H1 (cell line): ENCODE measurements at regions not wholly inside any gene's neighbourhood (a gene's known extent, or its start where the extent isn't known, plus 50 kb on each side); places are given as distances from the start of the nearest gene placed in this dataset.

ENCODE experiments used
- CTCF ChIA-PET: fragments of 300-600 bp; sonication (Branson Sonifier 250); formaldehyde crosslinking; loops from one replicate; lab custom pipeline; 2021; ENCODE audit not compliant: partially characterized antibody; lab: Charles Lee
- POLR2A ChIA-PET: fragments of 300-600 bp; sonication (Branson Sonifier 250); formaldehyde crosslinking; loops from one replicate; lab custom pipeline; 2021; ENCODE audit warnings: inconsistent platforms; ENCODE audit not compliant: partially characterized antibody; lab: Charles Lee
- DNase-seq, 2 experiments: peaks; one replicate each; pipeline versions ENCODE4 v3.0.0 to v3.0.0-alpha.2; 2010 to 2022; ENCODE audit warnings: low spot score in 2 of 2, low read depth in 1 of 2, mixed read lengths in 1 of 2
- FAIRE-seq: peaks from 2 replicates; lab custom pipeline; 2011; peaks lifted over from hg19 to GRCh38; lab: Jason Lieb, UNC
- H2AFZ ChIP-seq: 2 replicates; pipeline ENCODE4 v1.8.1; 2012; ENCODE audit warnings: low read length, inconsistent platforms
- H2AK5ac ChIP-seq: 2 replicates; pipeline ENCODE4 v1.6.1; 2013; ENCODE audit warnings: low read depth, low read length
- H2BK120ac ChIP-seq: replicated peaks from 2 replicates; pipeline ENCODE3; 2013; ENCODE audit warnings: low read depth, low read length, inconsistent platforms
- H2BK12ac ChIP-seq: 2 replicates; pipeline ENCODE4 v1.6.1; 2013; ENCODE audit warnings: low read depth, low read length
- H2BK15ac ChIP-seq: 2 replicates; pipeline ENCODE4 v1.6.1; 2013; ENCODE audit warnings: low read length
- H2BK20ac ChIP-seq: 2 replicates; pipeline ENCODE4 v1.6.1; 2013; ENCODE audit warnings: low read length
- H2BK5ac ChIP-seq: 2 replicates; pipeline ENCODE4 v1.6.1; 2013; ENCODE audit warnings: low read depth, low read length
- H3K14ac ChIP-seq: 2 replicates; pipeline ENCODE4 v1.6.1; 2013; ENCODE audit warnings: inconsistent platforms; ENCODE audit not compliant: insufficient read length
- H3K18ac ChIP-seq: 2 replicates; pipeline ENCODE4 v1.6.1; 2013; ENCODE audit warnings: low read length; ENCODE audit errors: extremely low read depth
- H3K23ac ChIP-seq: 2 replicates; pipeline ENCODE4 v1.6.1; 2013; ENCODE audit warnings: inconsistent platforms; ENCODE audit not compliant: insufficient read length
- H3K23me2 ChIP-seq: 2 replicates; pipeline ENCODE4 v1.6.1; 2013; ENCODE audit warnings: low read depth, low read length
- H3K27ac ChIP-seq: 2 replicates; pipeline ENCODE4 v1.6.1; 2011; ENCODE audit warnings: low read depth, low read length, inconsistent platforms
- H3K27me3 ChIP-seq, 4 experiments: replicated peaks in 1 of 4; 1 replicate in 1 of 4; 2 replicates in 3 of 4; pipeline versions ENCODE4 v1.6.1 to v1.8.1; 2011 to 2013; ENCODE audit warnings: low read length in 3 of 4, mild to moderate bottlenecking in 3 of 4, inconsistent platforms in 2 of 4, mixed read lengths in 2 of 4, moderate library complexity in 1 of 4; ENCODE audit not compliant: control insufficient read depth in 3 of 4, insufficient read depth in 3 of 4; ENCODE audit errors: extremely low read depth in 1 of 4
- H3K36me3 ChIP-seq, 4 experiments: 2 replicates each; pipeline versions ENCODE4 v1.6.1 to v1.8.1; 2011 to 2013; ENCODE audit warnings: mild to moderate bottlenecking in 4 of 4, low read length in 3 of 4, moderate library complexity in 2 of 4, control low read depth in 1 of 4, inconsistent platforms in 1 of 4; ENCODE audit not compliant: insufficient read depth in 4 of 4, control insufficient read depth in 2 of 4
- H3K4ac ChIP-seq: replicated peaks from 2 replicates; pipeline ENCODE3; 2013; ENCODE audit warnings: low read length, low read depth, mixed read lengths, inconsistent platforms; ENCODE audit not compliant: insufficient read length
- H3K4me1 ChIP-seq, 4 experiments: replicated peaks in 1 of 4; 1 replicate in 1 of 4; 2 replicates in 3 of 4; pipeline versions ENCODE4 v1.6.1 to v1.8.1; 2011 to 2013; ENCODE audit warnings: low read length in 3 of 4, inconsistent platforms in 2 of 4, mixed read lengths in 1 of 4; ENCODE audit not compliant: insufficient read depth in 4 of 4, control insufficient read depth in 3 of 4
- H3K4me2 ChIP-seq, 2 experiments: 2 replicates each; pipeline versions ENCODE4 v1.6.1 to v1.8.1; 2011 to 2013; ENCODE audit warnings: low read depth in 2 of 2, low read length in 2 of 2, control low read depth in 1 of 2, inconsistent platforms in 1 of 2, mild to moderate bottlenecking in 1 of 2; ENCODE audit not compliant: insufficient read depth in 1 of 2
- H3K4me3 ChIP-seq, 4 experiments: fragments of 200-600, 300-600 bp in 1 of 4; sonication (generic), shearing (Covaris generic), sonication (Bioruptor Twin) in 1 of 4; 2 replicates each; pipeline versions ENCODE4 v1.5.1 to v1.8.1; 2011 to 2016; ENCODE audit warnings: low read length in 4 of 4, low read depth in 3 of 4, control low read depth in 2 of 4, inconsistent platforms in 2 of 4, mild to moderate bottlenecking in 2 of 4, mixed read lengths in 1 of 4, moderate library complexity in 1 of 4; ENCODE audit not compliant: insufficient read depth in 2 of 4; ENCODE audit errors: extremely low read depth in 1 of 4
- H3K56ac ChIP-seq: replicated peaks from 2 replicates; pipeline ENCODE3; 2013; ENCODE audit warnings: low read depth, mild to moderate bottlenecking, mixed read lengths, low read length, inconsistent platforms; ENCODE audit not compliant: insufficient read length
- H3K79me1 ChIP-seq: 2 replicates; pipeline ENCODE4 v1.6.1; 2013; ENCODE audit warnings: low read depth, low read length, control low read depth
- H3K79me2 ChIP-seq, 2 experiments: 2 replicates each; pipeline versions ENCODE4 v1.6.1 to v1.8.1; 2012 to 2013; ENCODE audit warnings: low read length in 2 of 2, mild to moderate bottlenecking in 2 of 2, inconsistent platforms in 1 of 2; ENCODE audit not compliant: insufficient read depth in 2 of 2, control insufficient read depth in 1 of 2
- H3K9ac ChIP-seq, 4 experiments: replicated peaks in 1 of 4; 1 replicate in 1 of 4; 2 replicates in 3 of 4; pipeline versions ENCODE4 v1.6.1 to v1.8.1; 2011 to 2013; ENCODE audit warnings: low read depth in 3 of 4, low read length in 3 of 4, control low read depth in 2 of 4, mild to moderate bottlenecking in 2 of 4, moderate library complexity in 2 of 4, inconsistent platforms in 1 of 4; ENCODE audit errors: extremely low read depth in 1 of 4
- H3K9me3 ChIP-seq, 2 experiments: 2 replicates each; pipeline versions ENCODE4 v1.6.1 to v1.8.1; 2012 to 2013; ENCODE audit warnings: mild to moderate bottlenecking in 2 of 2, moderate library complexity in 2 of 2, control low read depth in 1 of 2, inconsistent platforms in 1 of 2, low read depth in 1 of 2, low read length in 1 of 2, mixed read lengths in 1 of 2; ENCODE audit not compliant: insufficient read depth in 2 of 2
- H4K20me1 ChIP-seq, 2 experiments: replicated peaks in 1 of 2; 2 replicates each; pipeline versions ENCODE3 to v1.8.1; 2011 to 2013; ENCODE audit warnings: inconsistent platforms in 2 of 2, low read length in 2 of 2, mild to moderate bottlenecking in 1 of 2; ENCODE audit not compliant: insufficient read depth in 2 of 2, control insufficient read depth in 1 of 2
- H4K5ac ChIP-seq: 2 replicates; pipeline ENCODE4 v1.6.1; 2013; ENCODE audit warnings: low read length, low read depth, mixed read lengths, inconsistent platforms; ENCODE audit not compliant: insufficient read length
- H4K8ac ChIP-seq: 2 replicates; pipeline ENCODE4 v1.8.0; 2013; ENCODE audit warnings: mild to moderate bottlenecking, moderate library complexity, low read length, inconsistent platforms; ENCODE audit not compliant: insufficient read depth; ENCODE audit errors: extremely low read depth
- H4K91ac ChIP-seq: replicated peaks from 2 replicates; pipeline ENCODE3; 2013; ENCODE audit warnings: low read length, mixed read lengths, inconsistent platforms; ENCODE audit not compliant: insufficient read length
- WGBS, 2 experiments: shearing (Covaris generic) in 1 of 2; methylation state at CpG; one replicate each; pipeline versions ENCODE4 v1.1.6 to v1.1.7; 2013 to 2015; ENCODE audit warnings: low lambda C conversion rate in 2 of 2, mixed read lengths in 2 of 2, inconsistent platforms in 1 of 2, low coverage in 1 of 2, missing lambda C conversion rate in 1 of 2; ENCODE audit not compliant: insufficient replicate concordance in 2 of 2, insufficient coverage in 1 of 2, insufficient read length in 1 of 2; ENCODE audit errors: extremely low coverage in 1 of 2, missing lambda C conversion rate in 1 of 2; 5-methylcytosine and 5-hydroxymethylcytosine counted together

DNA sequence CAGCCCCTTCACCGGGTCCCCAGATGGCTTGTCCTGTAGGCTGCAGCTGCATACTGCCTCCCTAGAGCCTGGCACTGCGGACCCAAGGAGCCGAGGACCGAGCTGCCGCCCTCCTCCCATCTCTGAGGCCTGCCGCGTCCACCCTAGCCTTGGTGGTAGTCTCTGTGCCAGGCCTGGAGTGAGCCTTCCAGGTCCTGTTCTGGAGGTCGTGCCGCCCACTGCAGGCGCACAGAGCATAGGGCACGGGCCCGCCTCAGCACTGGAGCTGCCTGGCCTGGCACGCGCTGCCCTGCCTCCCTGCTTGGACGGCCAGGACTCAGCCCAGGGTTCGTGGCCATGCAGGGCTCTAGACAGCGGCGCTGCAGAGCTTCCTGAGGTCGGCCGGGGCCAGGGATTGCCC lies 239.5 kb downstream of the DCDC2C start:
- no peaks in the 10 kb centered on the region for H4K20me1 ChIP-seq
- H2BK20ac ChIP-seq, result no peak overlapping the region
- no peak overlapping the region for H3K4ac ChIP-seq
- peak overlapping the region; percentile 25; the same call in 1 of the 2 replicates for H2AFZ ChIP-seq
- no peak overlapping the region for H3K14ac ChIP-seq
- no peaks in the 10 kb centered on the region for H3K79me2 ChIP-seq
- H3K4me1 ChIP-seq, result peaks cover 0 to 4% (median 0%) of the 10 kb centered on the region in 4 experiments; a peak in 1 of 7 replicates
- H3K4me2 ChIP-seq, result no peak overlapping the region
- H3K79me1 ChIP-seq, result no peaks in the 10 kb centered on the region
- no peaks in the 10 kb centered on the region for H3K23me2 ChIP-seq
- H2BK120ac ChIP-seq, result no peak overlapping the region
- H3K4me3 ChIP-seq, result no peak overlapping the region
- H3K9me3 ChIP-seq, result peaks cover 0 to 2% of the 10 kb centered on the region in 2 experiments; a peak in 1 of 4 replicates
- no peak overlapping the region for H2AK5ac ChIP-seq
- WGBS, 2 experiments, result 96% methylated on average over 20 of the region's 20 CpGs; no CpG with 5 or more reads in 1 of the 2 experiments
- H2BK12ac ChIP-seq, result no peak overlapping the region
- H4K5ac ChIP-seq, result peak overlapping the region; percentile 24
- no peak overlapping the region for H3K56ac ChIP-seq
- no peak overlapping the region; the same call in 1 of the 2 replicates for H3K18ac ChIP-seq
- POLR2A ChIA-PET, result no interaction called here
- peak overlapping the region; percentile 31 for H4K8ac ChIP-seq
- H2BK15ac ChIP-seq, result no peak overlapping the region
- no peaks in the 10 kb centered on the region for H3K36me3 ChIP-seq
- H3K27ac ChIP-seq, result no peak overlapping the region
- CTCF ChIA-PET, result interaction anchor here (1.9 kb wide), 1 partner anchor 23 kb away, joined by 5 read pairs; no protein-coding TSS in a partner anchor
- H4K91ac ChIP-seq, result no peak overlapping the region
- FAIRE-seq (no peak), DNase-seq (no peak)
- H2BK5ac ChIP-seq, result no peak overlapping the region
- H3K9ac ChIP-seq, result no peak overlapping the region
- H3K27me3 ChIP-seq, result no peaks in the 10 kb centered on the region
- H3K23ac ChIP-seq, result no peak overlapping the region
